Ureter (tissue), 1 donor: ENCODE measurements at regions not wholly inside any gene's neighbourhood (a gene's known extent, or its start where the extent isn't known, plus 50 kb on each side); places are given as distances from the start of the nearest gene placed in this dataset.

Experiments
- DNase-seq: peaks from one replicate; pipeline ENCODE4 v3.0.0-alpha.2; 2020; ENCODE audit warnings: low spot score
- donor health status: DM: yes; HTN: yes; CAD: no.

GRCh38 chr20:23205611-23206041 is 119.5 kb upstream of the CD93 start:
- DNase-seq = peak; percentile 82

DNA sequence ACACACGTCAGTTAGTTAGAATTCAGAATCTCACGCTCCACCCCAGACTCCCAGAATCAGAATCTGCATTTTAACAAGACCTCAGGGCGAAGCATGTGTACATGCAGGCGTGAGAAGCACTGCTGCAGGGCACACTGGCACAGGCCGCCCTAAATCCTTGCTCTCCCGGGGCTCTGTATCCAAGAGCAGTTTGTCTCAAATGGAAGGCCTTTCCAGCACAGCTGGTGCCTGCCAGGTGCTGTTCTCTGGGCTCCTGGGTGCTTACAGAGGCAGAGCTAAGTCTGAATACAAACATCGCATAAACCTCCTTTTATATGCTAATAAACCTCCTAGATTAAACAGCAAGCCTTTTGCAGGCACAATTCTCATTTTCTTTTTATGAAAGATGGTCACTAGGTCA is 119.1 kb upstream of the CD93 start:
- DNase-seq = no peak

GRCh38 chr20:23203951-23204730 is 118.0 kb upstream of the CD93 start:
- no peak for DNase-seq

- no peak for DNase-seq
Observed at GRCh38 chr20:23203310-23203709, 117.2 kb upstream of the CD93 start.

GRCh38 chr20:23201658-23202057 is 115.5 kb upstream of the CD93 start:
- DNase-seq = no peak

GRCh38 chr20:23200914-23201313 is 114.8 kb upstream of the CD93 start:
- DNase-seq = peak; percentile 67

DNA sequence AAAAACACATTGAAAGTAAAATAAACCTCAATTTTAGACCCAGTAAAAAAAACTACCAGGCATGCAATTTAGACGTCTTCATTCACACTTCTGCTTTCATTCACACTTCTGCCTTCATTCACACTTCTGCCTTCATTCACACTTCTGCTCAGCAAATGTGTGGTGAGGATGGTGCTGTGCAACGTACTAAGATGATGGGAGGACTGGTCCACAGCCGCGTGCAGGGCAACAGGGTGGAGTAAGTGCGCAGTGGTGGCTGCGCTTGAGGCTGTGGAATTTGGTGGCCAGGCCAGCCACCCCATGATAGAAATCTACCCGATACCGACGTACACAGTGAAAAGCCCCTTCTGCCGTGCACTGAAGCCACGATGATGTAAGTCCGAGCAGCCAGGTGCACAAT is 114.3 kb upstream of the CD93 start:
- no peak for DNase-seq

DNA sequence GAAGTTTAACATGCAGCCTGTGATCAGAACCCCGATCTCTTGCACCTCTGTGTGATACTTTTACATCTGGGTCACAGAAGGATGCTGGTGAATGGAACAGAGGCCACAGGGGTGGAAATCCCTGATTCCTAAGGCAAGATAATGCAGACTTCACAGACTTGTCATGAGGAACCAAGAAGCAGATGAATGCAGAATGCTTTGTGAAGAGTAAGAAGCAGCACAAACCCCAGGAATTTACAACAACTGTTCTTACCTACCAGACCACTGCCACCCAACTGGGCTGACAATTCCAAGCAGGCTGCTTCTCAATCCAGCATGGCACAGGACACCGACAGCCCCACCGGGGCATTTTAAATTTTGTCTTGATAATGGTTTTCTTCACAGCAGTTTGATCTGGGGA is 113.2 kb upstream of the CD93 start:
- DNase-seq = no peak

GRCh38 chr20:23198815-23199214 is 112.7 kb upstream of the CD93 start:
- DNase-seq = no peak

- no peak for DNase-seq
Observed at GRCh38 chr20:23197836-23198235, 111.7 kb upstream of the CD93 start.

- DNase-seq = no peak
Observed at GRCh38 chr20:23195636-23196035, 109.5 kb upstream of the CD93 start.

DNA sequence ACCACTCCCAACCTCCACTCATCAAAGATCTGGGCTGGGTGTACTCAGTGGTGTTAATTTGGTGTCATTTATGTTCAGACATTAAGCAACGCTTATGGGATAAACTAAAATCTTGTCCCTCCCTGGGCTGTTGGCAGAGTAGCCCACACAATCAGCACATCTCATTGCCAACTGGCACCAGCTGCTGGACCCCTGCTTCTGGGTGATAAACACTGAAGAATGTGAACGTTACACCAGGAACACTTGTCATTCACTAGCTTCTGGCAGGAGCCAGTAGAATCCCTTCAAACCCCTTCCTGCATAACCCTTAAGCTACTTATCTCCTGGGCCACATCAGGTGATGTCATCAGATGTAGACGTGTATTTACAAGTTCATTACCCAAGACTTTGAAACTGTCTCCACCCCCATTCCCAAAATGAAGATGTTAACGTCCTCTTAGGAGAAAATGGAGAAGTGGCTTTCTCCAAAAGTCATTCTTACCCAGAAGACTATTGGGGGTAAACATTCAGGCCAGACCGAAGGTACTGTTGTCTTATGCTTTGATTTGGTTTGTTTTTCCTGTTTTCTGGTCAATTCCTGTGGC is 107.8 kb upstream of the CD93 start:
- DNase-seq = no peak

- DNase-seq = no peak
Observed at GRCh38 chr20:23192469-23192868, 106.3 kb upstream of the CD93 start.

DNA sequence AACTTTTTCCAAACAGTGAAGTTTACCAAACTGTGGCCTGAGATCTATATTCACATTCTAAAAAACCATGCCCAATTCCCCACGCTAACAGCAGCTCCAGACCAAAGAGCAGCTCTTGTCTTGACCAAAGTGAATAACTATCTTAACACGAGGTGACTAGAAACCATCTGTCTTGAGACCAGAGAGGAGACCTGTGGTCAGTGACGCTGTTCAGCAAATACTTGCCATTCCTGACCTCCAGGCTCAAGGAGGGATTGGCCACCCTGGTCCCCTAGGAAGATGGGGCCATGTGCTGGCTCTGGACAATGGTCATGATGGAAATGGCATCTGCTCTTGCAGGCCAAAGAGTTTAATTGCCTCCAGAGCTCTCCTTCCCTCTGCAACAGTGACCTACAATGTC is 104.4 kb upstream of the CD93 start:
- DNase-seq = no peak

- no peak for DNase-seq
Observed at GRCh38 chr20:23189854-23190253, 103.7 kb upstream of the CD93 start.

DNA sequence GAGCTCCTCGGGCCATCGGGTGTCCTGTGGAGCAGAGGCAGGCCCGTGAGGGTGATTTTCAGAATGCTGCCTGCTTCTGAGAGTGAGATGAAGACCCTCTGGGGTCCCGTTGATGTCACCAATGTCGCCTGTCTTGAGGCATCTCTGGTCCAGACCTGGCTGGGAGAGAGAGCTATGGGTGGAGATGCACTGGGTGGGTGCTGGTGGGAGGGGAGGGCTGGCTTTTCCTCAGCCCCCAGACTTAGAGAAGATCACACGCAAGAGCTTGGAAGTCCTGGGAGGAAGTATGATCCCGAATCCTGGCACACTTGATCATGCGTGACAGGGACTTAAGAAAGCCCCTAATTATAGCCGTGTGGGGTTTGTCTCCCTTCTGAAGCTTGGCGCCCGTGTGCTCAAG is 103.2 kb upstream of the CD93 start:
- no peak for DNase-seq

- DNase-seq = no peak
Observed at GRCh38 chr20:23188377-23189169, 102.4 kb upstream of the CD93 start.

DNA sequence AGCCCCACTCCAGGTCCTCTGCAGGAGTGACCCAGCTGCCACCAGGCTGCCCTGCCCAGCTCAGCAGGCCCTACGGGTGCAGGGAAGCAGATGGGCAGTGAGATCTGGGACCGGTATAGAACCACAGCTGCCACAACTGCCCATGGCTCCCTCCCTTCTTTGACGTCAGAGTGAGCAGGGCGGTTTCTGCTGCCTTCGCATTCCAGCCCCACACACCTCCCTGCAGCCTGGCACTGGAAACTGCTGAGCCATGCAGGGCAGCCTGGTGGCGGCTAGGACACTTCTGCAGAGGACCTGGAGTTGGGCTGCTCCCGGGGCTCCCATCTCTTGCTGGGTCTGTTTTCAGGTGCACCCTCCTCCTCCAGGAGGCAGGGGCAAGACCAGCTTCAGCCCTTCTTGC is 101.6 kb upstream of the CD93 start:
- peak; percentile 82 for DNase-seq

DNA sequence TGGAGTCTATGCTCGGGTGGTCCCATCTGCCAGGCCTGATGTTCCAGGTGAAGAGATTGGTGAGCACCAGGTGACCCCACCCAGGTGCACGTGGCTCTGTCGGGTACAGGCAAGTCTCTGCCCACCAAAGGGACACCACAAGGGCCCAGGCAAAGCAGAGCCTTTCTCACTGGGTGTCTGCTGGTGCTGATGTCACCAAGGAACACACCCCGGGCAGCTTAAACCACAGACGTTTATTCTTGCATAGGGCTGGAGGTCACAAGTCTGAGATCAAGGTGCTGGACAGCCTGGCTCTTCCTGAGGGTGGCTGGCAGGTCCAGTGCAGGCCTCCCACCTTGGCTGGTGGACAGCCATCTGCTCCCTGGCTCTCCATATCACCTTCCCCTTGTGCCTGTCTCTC is 100.7 kb upstream of the CD93 start:
- DNase-seq = no peak

DNA sequence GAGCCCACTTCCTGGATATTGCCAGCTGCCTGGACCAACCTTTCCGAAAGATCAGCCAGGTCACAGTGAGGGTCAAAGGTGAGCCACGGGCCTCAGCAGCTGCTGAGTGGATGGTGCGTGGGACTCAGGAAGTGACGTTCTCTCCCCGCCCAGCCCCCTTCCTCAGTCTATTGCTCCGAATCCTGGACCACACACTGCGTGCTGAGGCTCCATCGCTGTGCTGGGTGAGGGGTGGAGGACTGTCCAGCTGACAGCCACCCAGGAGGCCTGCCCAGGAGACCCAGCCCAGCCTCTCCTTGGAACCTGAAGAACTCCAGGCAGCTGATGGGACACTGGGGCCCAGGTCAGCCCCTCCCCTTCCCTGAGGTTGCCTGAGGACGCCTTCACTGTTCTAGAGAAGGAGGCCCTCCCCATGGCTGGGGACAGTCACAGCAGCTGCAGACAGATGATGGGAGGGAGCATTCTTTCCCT is 94.4 kb upstream of the CD93 start:
- no peak for DNase-seq

GRCh38 chr20:23179766-23180403 is 93.8 kb upstream of the CD93 start:
- no peak for DNase-seq

DNA sequence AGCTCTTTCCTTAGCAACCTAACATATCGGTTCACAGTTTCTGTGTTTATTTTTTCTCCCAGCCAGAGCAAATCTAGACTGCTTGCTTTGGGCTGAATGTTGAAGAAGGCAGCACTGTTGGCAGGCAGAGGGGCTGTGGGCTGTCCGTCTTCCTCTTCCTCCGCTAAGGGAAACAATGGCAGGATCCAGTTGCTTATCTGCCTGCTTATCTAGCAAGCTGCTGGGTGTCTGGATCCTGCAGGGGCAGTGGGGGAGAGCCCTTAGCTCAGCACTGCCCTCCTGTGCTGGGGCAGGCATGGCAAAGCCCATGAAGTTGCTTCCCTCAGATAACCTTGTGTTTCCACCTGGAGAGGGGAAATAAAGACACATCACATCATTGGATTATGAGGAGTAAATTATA is 92.7 kb upstream of the CD93 start:
- DNase-seq = no peak
